ENCODE measurements at regions not wholly inside any gene's neighbourhood (a gene's known extent, or its start where the extent isn't known, plus 50 kb on each side); places are given as distances from the start of the nearest gene placed in this dataset.

DNA sequence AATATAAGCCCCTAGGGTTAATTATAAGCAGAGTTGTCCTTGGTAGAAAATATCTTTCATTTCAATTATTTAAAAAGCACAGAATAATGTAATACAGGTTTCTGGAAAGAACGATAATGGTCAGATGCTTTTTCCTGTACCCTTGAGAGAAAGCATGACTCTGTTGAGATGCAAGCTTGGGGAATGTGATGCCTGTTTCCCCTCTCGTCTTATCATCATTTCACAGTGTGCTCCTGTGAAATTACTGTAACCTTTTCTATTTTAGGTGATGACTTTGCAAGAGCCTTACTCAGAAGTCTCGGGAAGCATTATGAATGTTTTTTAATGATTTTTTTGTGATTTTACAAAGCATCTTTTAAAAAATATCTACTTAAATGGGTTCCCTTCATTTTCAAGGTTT is 243.0 kb downstream of the POLR1F start:
- TF ChIP-seq, protein P1, sequence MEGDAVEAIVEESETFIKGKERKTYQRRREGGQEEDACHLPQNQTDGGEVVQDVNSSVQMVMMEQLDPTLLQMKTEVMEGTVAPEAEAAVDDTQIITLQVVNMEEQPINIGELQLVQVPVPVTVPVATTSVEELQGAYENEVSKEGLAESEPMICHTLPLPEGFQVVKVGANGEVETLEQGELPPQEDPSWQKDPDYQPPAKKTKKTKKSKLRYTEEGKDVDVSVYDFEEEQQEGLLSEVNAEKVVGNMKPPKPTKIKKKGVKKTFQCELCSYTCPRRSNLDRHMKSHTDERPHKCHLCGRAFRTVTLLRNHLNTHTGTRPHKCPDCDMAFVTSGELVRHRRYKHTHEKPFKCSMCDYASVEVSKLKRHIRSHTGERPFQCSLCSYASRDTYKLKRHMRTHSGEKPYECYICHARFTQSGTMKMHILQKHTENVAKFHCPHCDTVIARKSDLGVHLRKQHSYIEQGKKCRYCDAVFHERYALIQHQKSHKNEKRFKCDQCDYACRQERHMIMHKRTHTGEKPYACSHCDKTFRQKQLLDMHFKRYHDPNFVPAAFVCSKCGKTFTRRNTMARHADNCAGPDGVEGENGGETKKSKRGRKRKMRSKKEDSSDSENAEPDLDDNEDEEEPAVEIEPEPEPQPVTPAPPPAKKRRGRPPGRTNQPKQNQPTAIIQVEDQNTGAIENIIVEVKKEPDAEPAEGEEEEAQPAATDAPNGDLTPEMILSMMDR (IDR thresholded peaks at IDR 0.05), result no peak
- no peak for TF ChIP-seq POLR2A (IDR thresholded peaks at IDR 0.05)
- no peak for TF ChIP-seq POLR2AphosphoS5 (IDR thresholded peaks at IDR 0.05)

Data from gastroesophageal sphincter (tissue), 3 donors.